Heart left ventricle (tissue), 13 donors: ENCODE measurements at regions not wholly inside any gene's neighbourhood (a gene's known extent, or its start where the extent isn't known, plus 50 kb on each side); places are given as distances from the start of the nearest gene placed in this dataset.

Experiments
- CTCF ChIP-seq, 12 donors: fragments of 200-600 bp; sonication (generic) in 4 of 12; IDR thresholded peaks; one replicate each; pipeline versions ENCODE4 v1.5.0 to v1.8.0; 2018 to 2022; ENCODE audit warnings: antibody characterized with exemption in 12 of 12, mild to moderate bottlenecking in 5 of 12
- POLR2A ChIP-seq, 2 donors: fragments of 450-650 bp; IDR thresholded peaks; one replicate each; pipeline ENCODE4 v1.6.1; 2017; ENCODE audit warnings: antibody characterized with exemption in 2 of 2, mild to moderate bottlenecking in 2 of 2, moderate library complexity in 2 of 2
- donor health status: ischemic (EF 13 %, LVEDD 7.1; RV severe dilation, severe dysfunction).
- donor health status: DM: no; HTN: yes; CAD: no.
- donor health status: DM: no; HTN: no; CAD: no.
- donor health status: ischemic (EF 25% LVEDD 6.9; RV normal size, moderate dysfunction).
- donor health status: ischemic (EF 25% LVEDD 5.7; RV mildly dilated, moderate dysfunction).
- donor health status: ischemic (EF 35%, LVEDD 5.7; RV mildly dilated, moderate dysfunction).
- donor health status: nonischemic (EF 11% LVEDD 7.7; RV severe dilation, severe dysfunction).
- donor health status: DM: yes; HTN: yes; CAD: no.
- donor health status: PGD.
- donor health status: ischemic (EF 29% LVEDD 5.4; RV normal size, mild dysfunction).
- donor health status: nonischemic (EF 23%, LVEDD 6.1; RV moderate dilation, normal function).

- TF ChIP-seq CTCF (IDR thresholded peaks at IDR 0.05) (no peak), POLR2A (IDR thresholded peaks at IDR 0.05) (no peak)
These were observed 273.1 kb downstream of the DIO2 start for GRCh38 chr14:79938185-79938584.
